H9 (cell line): ENCODE measurements at regions not wholly inside any gene's neighbourhood (a gene's known extent, or its start where the extent isn't known, plus 50 kb on each side); places are given as distances from the start of the nearest gene placed in this dataset.

Source experiments
- DNase-seq: peaks from one replicate; pipeline ENCODE4 v3.0.0-alpha.2; 2017
- H2AFZ ChIP-seq: one replicate; pipeline ENCODE4 v1.6.1; 2013; ENCODE audit warnings: mild to moderate bottlenecking, low read length, control low read depth, moderate library complexity
- H2AK5ac ChIP-seq: 2 replicates; pipeline ENCODE4 v1.6.1; 2013; ENCODE audit warnings: low read length, control low read depth, mixed read lengths; ENCODE audit not compliant: insufficient read length
- H2BK120ac ChIP-seq: one replicate; pipeline ENCODE4 v1.6.1; 2013; ENCODE audit warnings: low read depth, mild to moderate bottlenecking, low read length, control low read depth, inconsistent platforms; ENCODE audit not compliant: poor library complexity, severe bottlenecking
- H2BK12ac ChIP-seq: 2 replicates; pipeline ENCODE4 v1.6.1; 2013; ENCODE audit warnings: low read length, control low read depth, mixed read lengths, low read depth; ENCODE audit not compliant: insufficient read length
- H2BK15ac ChIP-seq: 2 replicates; pipeline ENCODE4 v1.6.1; 2013; ENCODE audit warnings: low read depth, low read length, control low read depth
- H2BK20ac ChIP-seq: one replicate; pipeline ENCODE4 v1.6.1; 2013; ENCODE audit warnings: low read depth, mild to moderate bottlenecking, low read length, control low read depth, inconsistent platforms; ENCODE audit not compliant: poor library complexity, severe bottlenecking
- H2BK5ac ChIP-seq: 2 replicates; pipeline ENCODE4 v1.6.1; 2013; ENCODE audit warnings: low read length, control low read depth, mixed read lengths; ENCODE audit not compliant: insufficient read length
- H3K14ac ChIP-seq: 2 replicates; pipeline ENCODE4 v1.6.1; 2013; ENCODE audit warnings: low read length, control low read depth; ENCODE audit not compliant: insufficient read depth
- H3K18ac ChIP-seq: 2 replicates; pipeline ENCODE4 v1.6.1; 2013; ENCODE audit warnings: low read depth, mild to moderate bottlenecking, mixed read lengths, low read length, control low read depth; ENCODE audit not compliant: insufficient read length
- H3K23ac ChIP-seq: 2 replicates; pipeline ENCODE4 v1.6.1; 2013; ENCODE audit warnings: low read length, control low read depth, mixed read lengths, low read depth; ENCODE audit not compliant: insufficient read length
- H3K23me2 ChIP-seq: 2 replicates; pipeline ENCODE4 v1.6.1; 2013; ENCODE audit warnings: low read depth, mild to moderate bottlenecking, mixed read lengths, low read length, control low read depth; ENCODE audit not compliant: insufficient read length, poor library complexity, severe bottlenecking
- H3K27ac ChIP-seq: 2 replicates; pipeline ENCODE4 v1.5.1; 2013; ENCODE audit warnings: low read length, control low read depth, mixed read lengths, low read depth; ENCODE audit not compliant: insufficient read length
- H3K27me3 ChIP-seq: 2 replicates; pipeline ENCODE4 v1.6.1; 2013; ENCODE audit warnings: low read length, control low read depth, inconsistent platforms; ENCODE audit not compliant: insufficient read depth
- H3K4ac ChIP-seq: 2 replicates; pipeline ENCODE4 v1.6.1; 2013; ENCODE audit warnings: low read depth, mild to moderate bottlenecking, control low read depth, inconsistent platforms, low read length, moderate library complexity
- H3K4me1 ChIP-seq: 2 replicates; pipeline ENCODE4 v1.6.1; 2013; ENCODE audit warnings: low read length, control low read depth, inconsistent platforms; ENCODE audit not compliant: insufficient read depth
- H3K4me2 ChIP-seq: 2 replicates; pipeline ENCODE4 v1.6.1; 2013; ENCODE audit warnings: low read length, control low read depth, mixed read lengths; ENCODE audit not compliant: insufficient read length, insufficient read depth
- H3K56ac ChIP-seq: 2 replicates; pipeline ENCODE4 v1.6.1; 2013; ENCODE audit warnings: low read depth, mild to moderate bottlenecking, mixed read lengths, low read length, control low read depth; ENCODE audit not compliant: insufficient read length
- H3K79me1 ChIP-seq: 2 replicates; pipeline ENCODE4 v1.6.1; 2013; ENCODE audit warnings: low read depth, mild to moderate bottlenecking, moderate library complexity, low read length, control low read depth, inconsistent platforms; ENCODE audit not compliant: insufficient read depth, poor library complexity, severe bottlenecking
- H3K79me2 ChIP-seq: 2 replicates; pipeline ENCODE4 v1.6.1; 2013; ENCODE audit warnings: low read length, control low read depth, inconsistent platforms; ENCODE audit not compliant: insufficient read depth
- H3K9ac ChIP-seq: 2 replicates; pipeline ENCODE4 v1.6.1; 2013; ENCODE audit warnings: low read length, control low read depth, mixed read lengths; ENCODE audit not compliant: insufficient read length; ENCODE audit errors: extremely low read depth
- H3K9me3 ChIP-seq: one replicate; pipeline ENCODE4 v1.6.1; 2013; ENCODE audit warnings: low read depth, low read length, inconsistent platforms; ENCODE audit not compliant: control insufficient read depth
- H3T11ph ChIP-seq: one replicate; pipeline ENCODE4 v1.6.1; 2013; ENCODE audit warnings: mild to moderate bottlenecking, low read length, control low read depth, inconsistent platforms
- H4K20me1 ChIP-seq: one replicate; pipeline ENCODE4 v1.6.1; 2013; ENCODE audit not compliant: control insufficient read depth, insufficient read length, insufficient read depth
- H4K5ac ChIP-seq: 2 replicates; pipeline ENCODE4 v1.6.1; 2013; ENCODE audit warnings: low read depth, mild to moderate bottlenecking, mixed read lengths, low read length, control low read depth; ENCODE audit not compliant: insufficient read length
- H4K8ac ChIP-seq: replicated peaks from 2 replicates; pipeline ENCODE4 v1.6.1; 2013; ENCODE audit warnings: low read length, control low read depth, mixed read lengths, low read depth; ENCODE audit not compliant: insufficient read length
- H4K91ac ChIP-seq: 2 replicates; pipeline ENCODE4 v1.6.1; 2013; ENCODE audit warnings: low read depth, mild to moderate bottlenecking, moderate library complexity, mixed read lengths, low read length, control low read depth; ENCODE audit not compliant: insufficient read length
- H3K27ac Mint-ChIP-seq, 3 experiments: 2 replicates in 2 of 3; 3 replicates in 1 of 3; pipeline ENCODE4 v1.8.0; 2020 to 2021; ENCODE audit warnings: mixed read lengths in 3 of 3, mild to moderate bottlenecking in 1 of 3, moderate library complexity in 1 of 3
- H3K27me3 Mint-ChIP-seq: 2 replicates; pipeline ENCODE4 v1.8.0; 2021; ENCODE audit warnings: low read depth, mild to moderate bottlenecking, moderate library complexity, mixed read lengths
- H3K36me3 Mint-ChIP-seq, 3 experiments: 2 replicates in 2 of 3; 3 replicates in 1 of 3; pipeline ENCODE4 v1.8.0; 2020 to 2021; ENCODE audit warnings: low read depth in 3 of 3, mixed read lengths in 3 of 3; ENCODE audit not compliant: insufficient read depth in 1 of 3
- H3K4me1 Mint-ChIP-seq, 2 experiments: 2 replicates each; pipeline ENCODE4 v1.8.0; 2020; ENCODE audit warnings: mixed read lengths in 2 of 2
- H3K4me3 Mint-ChIP-seq, 2 experiments: 2 replicates in 1 of 2; 3 replicates in 1 of 2; pipeline ENCODE4 v1.8.0; 2020 to 2021; ENCODE audit warnings: mild to moderate bottlenecking in 2 of 2, mixed read lengths in 2 of 2, moderate library complexity in 1 of 2
- H3K9me3 Mint-ChIP-seq, 2 experiments: 2 replicates in 1 of 2; 3 replicates in 1 of 2; pipeline ENCODE4 v1.8.0; 2020; ENCODE audit warnings: mild to moderate bottlenecking in 2 of 2, mixed read lengths in 2 of 2, moderate library complexity in 1 of 2
- WGBS: extraction: QIAGEN DNeasy Blood & Tissue Kit; methylation state at CpG from one replicate; pipeline ENCODE4 v1.1.7; 2013; ENCODE audit warnings: missing lambda C conversion rate, low lambda C conversion rate, mixed read lengths; ENCODE audit not compliant: insufficient read length; ENCODE audit errors: extremely low coverage; 5-methylcytosine and 5-hydroxymethylcytosine counted together
- TF ChIP-seq, protein P1 (sequence below): fragments of 200-600 bp; sonication (generic); conservative IDR thresholded peaks from 3 replicates; pipeline ENCODE4 v1.8.0; 2021; ENCODE audit warnings: antibody characterized with exemption, mild to moderate bottlenecking

DNA sequence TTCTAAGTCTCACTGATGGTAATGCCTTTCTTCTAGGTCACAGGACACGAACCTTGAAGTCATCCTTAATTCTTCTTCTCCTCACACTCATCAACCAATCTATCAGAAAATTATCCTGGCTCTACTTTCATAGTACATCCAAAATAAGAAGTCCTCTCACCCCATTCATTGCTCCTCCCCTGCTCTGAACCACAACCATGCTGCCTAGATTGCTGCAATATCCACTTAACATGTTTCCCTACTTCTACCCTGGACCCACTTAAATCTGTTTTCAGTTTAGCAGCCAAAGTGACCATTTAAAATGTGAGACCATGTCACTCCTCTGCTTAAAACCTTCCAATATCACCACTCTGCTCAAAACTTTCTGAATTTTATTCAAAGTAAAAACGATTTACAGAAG, 445.9 kb upstream of the FAT3 start:
- Histone ChIP-seq H2BK12ac (no peak overlapping the region), H3K9me3 (no peaks in the 10 kb centered on the region), H3K79me1 (no peaks in the 10 kb centered on the region), H3K4me1 (no peaks in the 10 kb centered on the region), H3K27me3 (no peaks in the 10 kb centered on the region), H3K14ac (no peak overlapping the region), H2BK5ac (no peak overlapping the region), H3K23me2 (no peaks in the 10 kb centered on the region), H3T11ph (no peak overlapping the region), H2AK5ac (no peak overlapping the region), H3K9ac (no peak overlapping the region), H4K5ac (no peak overlapping the region), H3K4ac (no peak overlapping the region), H3K18ac (no peak overlapping the region), H3K27ac (no peak overlapping the region), H3K56ac (no peak overlapping the region), H4K8ac (no peak overlapping the region), H3K79me2 (no peaks in the 10 kb centered on the region), H4K91ac (no peak overlapping the region), H2BK120ac (no peak overlapping the region), H2BK20ac (no peak overlapping the region), H3K23ac (no peak overlapping the region), H4K20me1 (no peaks in the 10 kb centered on the region), H2BK15ac (no peak overlapping the region), H2AFZ (no peak overlapping the region), H3K4me2 (no peak overlapping the region)
- Mint-ChIP-seq H3K36me3 (peaks cover 5 to 17% (median 13%) of the 10 kb centered on the region in 3 experiments; a peak in 6 of 7 replicates), H3K27me3 (no peaks in the 10 kb centered on the region; the same call in 1 of the 2 replicates), H3K9me3 (peaks cover 20 to 25% of the 10 kb centered on the region in 2 experiments), H3K4me3 (no peak overlapping the region), H3K27ac (no peak overlapping the region), H3K4me1 (no peaks in the 10 kb centered on the region)
- TF ChIP-seq, protein P1, sequence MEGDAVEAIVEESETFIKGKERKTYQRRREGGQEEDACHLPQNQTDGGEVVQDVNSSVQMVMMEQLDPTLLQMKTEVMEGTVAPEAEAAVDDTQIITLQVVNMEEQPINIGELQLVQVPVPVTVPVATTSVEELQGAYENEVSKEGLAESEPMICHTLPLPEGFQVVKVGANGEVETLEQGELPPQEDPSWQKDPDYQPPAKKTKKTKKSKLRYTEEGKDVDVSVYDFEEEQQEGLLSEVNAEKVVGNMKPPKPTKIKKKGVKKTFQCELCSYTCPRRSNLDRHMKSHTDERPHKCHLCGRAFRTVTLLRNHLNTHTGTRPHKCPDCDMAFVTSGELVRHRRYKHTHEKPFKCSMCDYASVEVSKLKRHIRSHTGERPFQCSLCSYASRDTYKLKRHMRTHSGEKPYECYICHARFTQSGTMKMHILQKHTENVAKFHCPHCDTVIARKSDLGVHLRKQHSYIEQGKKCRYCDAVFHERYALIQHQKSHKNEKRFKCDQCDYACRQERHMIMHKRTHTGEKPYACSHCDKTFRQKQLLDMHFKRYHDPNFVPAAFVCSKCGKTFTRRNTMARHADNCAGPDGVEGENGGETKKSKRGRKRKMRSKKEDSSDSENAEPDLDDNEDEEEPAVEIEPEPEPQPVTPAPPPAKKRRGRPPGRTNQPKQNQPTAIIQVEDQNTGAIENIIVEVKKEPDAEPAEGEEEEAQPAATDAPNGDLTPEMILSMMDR, result no peak
- DNase-seq, result no peak
- no CpG with 5 or more reads among the region's 2 CpGs for WGBS
